Endodermal cell (in vitro differentiated cells): ENCODE measurements at regions not wholly inside any gene's neighbourhood (a gene's known extent, or its start where the extent isn't known, plus 50 kb on each side); places are given as distances from the start of the nearest gene placed in this dataset.

Experiments
- DNase-seq: peaks from one replicate; pipeline ENCODE4 v3.0.0-alpha.2; 2017
- H3K27ac ChIP-seq: 2 replicates; pipeline ENCODE4 v1.5.1; 2013; ENCODE audit warnings: mild to moderate bottlenecking, low read depth, low read length, moderate library complexity
- H3K27me3 ChIP-seq: 2 replicates; pipeline ENCODE4 v1.6.1; 2013; ENCODE audit warnings: mild to moderate bottlenecking, low read length, moderate library complexity; ENCODE audit not compliant: insufficient read depth, control insufficient read depth, poor library complexity, severe bottlenecking
- H3K36me3 ChIP-seq: 2 replicates; pipeline ENCODE4 v1.7.0; 2013; ENCODE audit warnings: mild to moderate bottlenecking, low read length, moderate library complexity; ENCODE audit not compliant: control insufficient read depth, insufficient read depth
- H3K4me1 ChIP-seq: one replicate; pipeline ENCODE4 v1.7.0; 2013; ENCODE audit warnings: low read length; ENCODE audit not compliant: control insufficient read depth, insufficient read depth
- H3K4me3 ChIP-seq: 2 replicates; pipeline ENCODE4 v1.5.1; 2013; ENCODE audit warnings: mild to moderate bottlenecking, low read length, moderate library complexity
- H3K9ac ChIP-seq: 2 replicates; pipeline ENCODE4 v1.6.1; 2013; ENCODE audit warnings: mild to moderate bottlenecking, low read length, moderate library complexity; ENCODE audit not compliant: poor library complexity, severe bottlenecking; ENCODE audit errors: extremely low read depth
- H3K9me3 ChIP-seq: 2 replicates; pipeline ENCODE4 v1.6.1; 2013; ENCODE audit warnings: mild to moderate bottlenecking, low read length, moderate library complexity; ENCODE audit not compliant: control insufficient read depth
- H3K27ac Mint-ChIP-seq: 2 replicates; pipeline ENCODE4 v1.8.0; 2020; ENCODE audit warnings: mixed read lengths
- H3K27me3 Mint-ChIP-seq: 2 replicates; pipeline ENCODE4 v1.8.0; 2021; ENCODE audit warnings: mild to moderate bottlenecking, mixed read lengths; ENCODE audit not compliant: insufficient read depth
- H3K36me3 Mint-ChIP-seq: 2 replicates; pipeline ENCODE4 v1.8.0; 2020; ENCODE audit warnings: low read depth, mixed read lengths
- H3K4me1 Mint-ChIP-seq: 2 replicates; pipeline ENCODE4 v1.8.0; 2020; ENCODE audit warnings: mixed read lengths
- H3K4me3 Mint-ChIP-seq: 2 replicates; pipeline ENCODE4 v1.8.0; 2020; ENCODE audit warnings: mild to moderate bottlenecking, moderate library complexity, mixed read lengths
- H3K9me3 Mint-ChIP-seq: 2 replicates; pipeline ENCODE4 v1.8.0; 2020; ENCODE audit warnings: mild to moderate bottlenecking, mixed read lengths
- WGBS, 2 experiments: methylation state at CpG; one replicate each; pipeline versions ENCODE4 v1.1.5 to v1.1.7; 2013; ENCODE audit warnings: missing lambda C conversion rate in 2 of 2, mixed read lengths in 1 of 2; ENCODE audit not compliant: insufficient coverage in 1 of 2, insufficient read length in 1 of 2; 5-methylcytosine and 5-hydroxymethylcytosine counted together
- TF ChIP-seq, protein P1 (sequence below): fragments of 200-600 bp; sonication (generic); conservative IDR thresholded peaks from 2 replicates; pipeline ENCODE4 v1.5.0; 2021; ENCODE audit warnings: antibody characterized with exemption, mild to moderate bottlenecking

DNA sequence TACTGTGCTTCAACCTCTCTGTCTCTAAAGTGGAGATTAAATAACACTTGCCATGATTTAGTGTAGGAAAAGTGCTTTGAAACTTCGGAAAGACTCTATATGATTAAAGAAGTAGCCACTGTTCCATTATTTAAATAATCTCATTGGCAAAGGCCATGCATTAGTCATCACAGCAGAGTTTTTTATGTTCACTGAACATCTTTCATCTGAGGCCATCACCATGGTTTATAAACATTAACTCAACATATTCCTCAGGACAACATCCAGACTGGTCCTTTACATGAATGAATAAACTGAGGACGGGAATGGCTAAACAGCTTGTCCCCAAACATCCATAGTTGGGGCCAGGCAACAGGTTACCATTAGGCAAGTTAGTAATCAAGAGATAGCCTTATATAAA, 124.6 kb upstream of the FRMD6 start:
- H3K9me3 Mint-ChIP-seq, result no peaks in the 10 kb centered on the region
- TF ChIP-seq, protein P1, sequence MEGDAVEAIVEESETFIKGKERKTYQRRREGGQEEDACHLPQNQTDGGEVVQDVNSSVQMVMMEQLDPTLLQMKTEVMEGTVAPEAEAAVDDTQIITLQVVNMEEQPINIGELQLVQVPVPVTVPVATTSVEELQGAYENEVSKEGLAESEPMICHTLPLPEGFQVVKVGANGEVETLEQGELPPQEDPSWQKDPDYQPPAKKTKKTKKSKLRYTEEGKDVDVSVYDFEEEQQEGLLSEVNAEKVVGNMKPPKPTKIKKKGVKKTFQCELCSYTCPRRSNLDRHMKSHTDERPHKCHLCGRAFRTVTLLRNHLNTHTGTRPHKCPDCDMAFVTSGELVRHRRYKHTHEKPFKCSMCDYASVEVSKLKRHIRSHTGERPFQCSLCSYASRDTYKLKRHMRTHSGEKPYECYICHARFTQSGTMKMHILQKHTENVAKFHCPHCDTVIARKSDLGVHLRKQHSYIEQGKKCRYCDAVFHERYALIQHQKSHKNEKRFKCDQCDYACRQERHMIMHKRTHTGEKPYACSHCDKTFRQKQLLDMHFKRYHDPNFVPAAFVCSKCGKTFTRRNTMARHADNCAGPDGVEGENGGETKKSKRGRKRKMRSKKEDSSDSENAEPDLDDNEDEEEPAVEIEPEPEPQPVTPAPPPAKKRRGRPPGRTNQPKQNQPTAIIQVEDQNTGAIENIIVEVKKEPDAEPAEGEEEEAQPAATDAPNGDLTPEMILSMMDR, result no peak
- WGBS, 2 experiments, result 84 to 93% methylated on average over 2 of the region's 2 CpGs
- no peaks in the 10 kb centered on the region for H3K9me3 ChIP-seq
- peaks cover 10% of the 10 kb centered on the region for H3K4me1 ChIP-seq
- no peak overlapping the region for H3K27ac Mint-ChIP-seq
- no peak overlapping the region for H3K27ac ChIP-seq
- peaks cover 16% of the 10 kb centered on the region for H3K4me1 Mint-ChIP-seq
- H3K36me3 Mint-ChIP-seq, result no peaks in the 10 kb centered on the region
- H3K36me3 ChIP-seq, result no peaks in the 10 kb centered on the region
- no peaks in the 10 kb centered on the region for H3K27me3 ChIP-seq
- no peak overlapping the region for H3K4me3 Mint-ChIP-seq
- H3K4me3 ChIP-seq, result no peak overlapping the region
- no peak overlapping the region for H3K9ac ChIP-seq
- DNase-seq, result no peak
- no peaks in the 10 kb centered on the region for H3K27me3 Mint-ChIP-seq

DNA sequence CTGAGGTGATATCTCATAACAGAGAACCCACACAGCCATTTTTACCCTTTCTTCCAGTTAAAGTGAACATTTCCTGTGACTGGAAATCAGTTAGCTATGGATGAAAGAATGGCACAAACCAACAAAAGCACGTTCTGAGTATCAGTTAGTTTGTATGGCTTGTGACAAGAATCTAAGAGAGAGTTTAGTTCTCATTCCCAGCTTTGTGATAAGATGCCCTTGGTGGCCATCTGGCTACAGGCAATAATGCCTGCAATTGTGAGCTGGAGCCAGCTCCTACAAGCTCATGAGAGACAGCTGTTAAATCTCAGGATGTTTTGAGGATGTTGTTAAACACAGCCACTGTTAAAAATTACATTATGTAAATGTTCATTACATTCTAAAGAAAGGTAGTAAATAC, 122.0 kb upstream of the FRMD6 start:
- H3K27ac ChIP-seq, result no peak overlapping the region
- Mint-ChIP-seq H3K9me3 (no peaks in the 10 kb centered on the region), H3K27ac (no peak overlapping the region), H3K36me3 (no peaks in the 10 kb centered on the region), H3K4me3 (no peak overlapping the region), H3K4me1 (peaks cover 16% of the 10 kb centered on the region), H3K27me3 (no peaks in the 10 kb centered on the region)
- WGBS, 2 experiments, result 67 to 73% methylated on average over 1 of the region's 1 CpG
- TF ChIP-seq, protein P1, result no peak
- no peak overlapping the region for H3K9ac ChIP-seq
- no peaks in the 10 kb centered on the region for H3K27me3 ChIP-seq
- H3K4me1 ChIP-seq, result peaks cover 10% of the 10 kb centered on the region
- no peak overlapping the region for H3K4me3 ChIP-seq
- DNase-seq, result no peak
- H3K9me3 ChIP-seq, result no peaks in the 10 kb centered on the region
- H3K36me3 ChIP-seq, result no peaks in the 10 kb centered on the region

DNA sequence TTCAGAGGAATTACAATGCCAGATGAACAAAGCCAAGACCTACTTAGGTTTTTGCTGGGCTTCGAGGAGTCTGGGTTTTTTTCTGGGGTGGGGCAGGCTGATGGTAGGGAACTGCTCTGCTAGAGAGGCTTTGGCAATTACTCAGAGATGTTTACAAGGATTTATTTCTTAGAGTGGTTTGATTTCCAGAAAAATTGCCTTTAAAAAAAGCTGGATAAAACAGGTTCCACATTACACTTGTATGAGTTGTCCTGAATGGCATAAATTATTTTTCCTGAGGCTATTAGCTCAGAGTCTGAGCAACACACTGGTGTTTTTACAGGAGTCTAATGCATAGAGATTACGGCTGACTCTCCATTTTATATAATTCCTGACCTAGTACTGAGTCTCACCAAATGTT, 118.5 kb upstream of the FRMD6 start:
- Histone ChIP-seq H3K4me1 (peaks cover 10% of the 10 kb centered on the region), H3K36me3 (no peaks in the 10 kb centered on the region), H3K27ac (no peak overlapping the region), H3K9me3 (peaks cover 7% of the 10 kb centered on the region), H3K27me3 (no peaks in the 10 kb centered on the region), H3K9ac (no peak overlapping the region), H3K4me3 (no peak overlapping the region)
- no peaks in the 10 kb centered on the region for H3K27me3 Mint-ChIP-seq
- TF ChIP-seq, protein P1, result no peak
- DNase-seq, result no peak
- no peaks in the 10 kb centered on the region for H3K36me3 Mint-ChIP-seq
- no peak overlapping the region for H3K4me3 Mint-ChIP-seq
- WGBS, 2 experiments, result 93 to 100% methylated on average over 2 of the region's 2 CpGs
- peaks cover 7% of the 10 kb centered on the region for H3K9me3 Mint-ChIP-seq
- peaks cover 8% of the 10 kb centered on the region for H3K4me1 Mint-ChIP-seq
- no peak overlapping the region for H3K27ac Mint-ChIP-seq
